Testis (tissue), 2 donors: ENCODE measurements at regions not wholly inside any gene's neighbourhood (a gene's known extent, or its start where the extent isn't known, plus 50 kb on each side); places are given as distances from the start of the nearest gene placed in this dataset.

ENCODE experiments used
- CTCF ChIP-seq, 3 experiments: fragments of 450-650 bp in 2 of 3; fragments of 200-600 bp in 1 of 3; sonication (generic) in 1 of 3; IDR thresholded peaks; one replicate each; pipeline ENCODE4 v1.5.1; 2016 to 2019; ENCODE audit warnings: antibody characterized with exemption in 3 of 3, mild to moderate bottlenecking in 2 of 3, moderate library complexity in 1 of 3
- POLR2A ChIP-seq: fragments of 450-650 bp; IDR thresholded peaks from one replicate; pipeline ENCODE4 v1.6.1; 2017; ENCODE audit warnings: antibody characterized with exemption, mild to moderate bottlenecking, moderate library complexity

GRCh38 chr4:128623508-128624215, 185.8 kb upstream of the JADE1 start:
- TF ChIP-seq CTCF (IDR thresholded peaks at IDR 0.05) (no peak), POLR2A (no peak)
